ENCODE measurements at regions not wholly inside any gene's neighbourhood (a gene's known extent, or its start where the extent isn't known, plus 50 kb on each side); places are given as distances from the start of the nearest gene placed in this dataset.
"Not testable (repeated sequence)": the region's sequence is repeated elsewhere in the genome, so short reads cannot be mapped to it uniquely, and the experiment has no call there.

DNA sequence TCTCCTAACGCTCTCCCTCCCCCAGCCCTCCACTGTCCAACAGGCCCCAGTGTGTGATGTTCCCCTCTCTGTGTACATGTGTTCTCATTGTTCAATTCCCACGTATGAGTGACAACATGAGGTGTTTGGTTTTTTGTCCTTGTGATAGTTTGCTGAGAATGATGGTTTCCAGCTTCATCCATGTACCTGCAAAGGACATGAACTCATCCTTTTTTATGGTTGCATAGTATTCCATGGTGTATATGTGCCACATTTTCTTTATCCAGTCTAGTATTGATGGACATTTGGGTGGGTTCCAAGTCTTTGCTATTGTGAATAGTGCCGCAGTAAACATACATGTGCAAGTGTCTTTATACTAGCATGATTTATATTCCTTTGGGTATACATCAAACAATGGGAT lies 347.4 kb downstream of the MAGEE1 start:
- DNase-seq; intact Hi-C loops (cut with DNase I): not testable (repeated sequence)

DNA sequence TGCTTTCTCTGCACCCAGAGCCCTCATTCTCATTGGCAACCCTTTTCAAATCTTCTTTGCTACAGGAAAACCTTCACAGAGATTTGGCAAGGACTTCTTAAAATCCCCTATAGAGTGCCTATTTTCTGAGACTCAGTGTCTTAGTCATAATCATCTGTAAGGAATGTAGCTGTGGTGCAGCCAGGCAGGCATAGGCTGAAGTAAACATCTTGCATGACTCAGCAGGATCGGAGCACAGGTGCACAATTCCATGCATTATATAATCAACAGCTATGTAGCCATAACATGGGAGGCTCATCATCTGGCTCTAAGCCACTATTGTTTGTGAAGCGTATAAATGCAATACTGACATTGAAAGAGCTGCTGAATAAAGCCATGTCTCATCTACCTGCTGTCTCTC lies 368.8 kb downstream of the MAGEE1 start:
- intact Hi-C loops (cut with DNase I) = no loop called here
- DNase-seq = no peak

DNA sequence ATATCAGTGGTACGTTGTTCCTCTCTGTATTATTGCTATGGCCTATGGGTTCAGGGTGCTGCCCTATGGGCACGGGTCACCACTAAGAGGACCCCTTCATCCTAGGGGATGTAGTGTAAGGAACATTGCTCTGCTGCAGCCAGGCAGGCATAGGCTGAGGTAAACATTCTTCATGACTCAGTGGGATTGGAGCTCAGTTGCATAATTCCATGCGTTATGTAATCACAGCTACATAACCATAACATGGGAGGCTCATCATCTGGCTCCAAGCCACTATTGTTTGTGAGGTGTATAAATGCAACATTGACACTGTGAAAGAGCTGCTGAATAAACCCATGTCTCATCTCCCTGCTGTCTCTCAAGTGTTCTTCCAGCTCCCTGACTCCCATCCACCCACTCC lies 375.2 kb downstream of the MAGEE1 start:
- intact Hi-C loops (cut with DNase I) = no loop called here
- no peak for DNase-seq

DNA sequence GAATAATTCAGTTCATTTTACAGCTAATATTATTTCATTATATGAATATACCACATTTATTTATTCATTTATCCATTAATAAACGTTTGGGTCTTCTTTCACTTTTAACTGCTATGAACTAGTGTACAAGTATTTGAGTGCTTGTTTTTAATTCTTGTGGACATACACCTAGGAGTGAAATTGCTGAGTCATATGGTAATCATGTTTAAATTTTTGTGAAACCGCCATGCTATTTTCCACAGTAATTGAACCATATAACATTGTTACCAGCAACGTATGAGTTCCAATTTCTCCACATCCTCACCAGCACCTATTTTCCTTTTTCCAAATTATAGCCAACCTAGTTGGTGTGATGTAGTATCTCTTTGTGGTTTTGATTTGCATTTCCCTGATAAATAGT lies 388.2 kb downstream of the MAGEE1 start:
- DNase-seq = no peak
- intact Hi-C loops (cut with DNase I) = no loop called here

DNA sequence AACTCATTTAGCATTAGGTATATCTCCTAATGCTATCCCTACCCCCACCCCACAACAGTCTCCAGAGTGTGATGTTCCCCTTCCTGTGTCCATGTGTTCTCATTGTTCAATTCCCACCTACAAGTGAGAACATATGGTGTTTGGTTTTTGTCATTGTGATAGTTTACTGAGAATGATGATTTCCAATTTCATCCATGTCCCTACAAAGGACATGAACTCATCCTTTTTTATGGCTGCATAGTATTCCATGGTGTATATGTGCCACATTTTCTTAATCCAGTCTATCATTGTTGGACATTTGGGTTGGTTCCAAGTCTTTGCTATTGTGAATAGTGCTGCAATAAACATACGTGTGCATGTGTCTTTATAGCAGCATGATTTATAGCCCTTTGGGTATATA lies 389.8 kb downstream of the MAGEE1 start:
- DNase-seq; intact Hi-C loops (cut with DNase I): not testable (repeated sequence)

DNA sequence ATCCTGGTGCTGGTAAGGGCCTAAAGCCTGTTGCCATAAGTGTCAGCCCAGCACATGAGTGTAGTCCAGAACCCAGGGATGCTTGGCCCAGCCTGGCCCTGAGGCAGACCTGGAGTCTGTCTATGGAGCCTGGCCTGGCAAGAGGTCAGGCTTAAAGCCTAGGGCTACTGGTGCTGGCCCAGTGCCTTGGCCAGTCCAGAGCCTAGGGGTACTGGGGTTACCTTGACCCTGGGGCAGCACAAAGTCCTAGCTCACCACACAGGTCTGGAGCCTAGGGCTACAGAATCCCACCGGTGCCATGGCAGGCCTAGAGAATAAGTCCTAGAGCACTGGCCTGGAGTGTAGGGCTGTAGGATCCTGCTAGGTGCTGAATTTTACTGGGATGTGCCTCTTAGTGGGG lies 393.8 kb downstream of the MAGEE1 start:
- no peak for DNase-seq
- intact Hi-C loops (cut with DNase I) = no loop called here

DNA sequence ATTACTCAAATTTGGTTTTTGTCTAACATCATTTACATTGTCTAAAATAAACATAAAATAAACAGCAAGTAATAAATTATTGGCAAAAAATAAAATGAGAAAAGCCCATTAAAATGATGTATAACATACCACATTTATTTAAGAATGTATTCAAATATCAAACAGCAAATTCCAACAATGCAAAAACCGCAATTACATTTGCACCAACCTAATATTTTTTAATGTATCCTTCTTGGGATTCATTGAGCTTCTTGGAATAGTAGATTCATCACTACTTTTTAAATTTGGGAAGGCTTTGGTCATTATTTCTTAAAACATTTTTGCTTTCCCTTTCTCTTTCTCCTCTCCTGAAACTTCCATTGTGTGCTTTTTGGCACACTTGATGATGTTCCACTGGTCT lies 400.2 kb downstream of the MAGEE1 start:
- no peak for DNase-seq
- intact Hi-C loops (cut with DNase I) = no loop called here

DNA sequence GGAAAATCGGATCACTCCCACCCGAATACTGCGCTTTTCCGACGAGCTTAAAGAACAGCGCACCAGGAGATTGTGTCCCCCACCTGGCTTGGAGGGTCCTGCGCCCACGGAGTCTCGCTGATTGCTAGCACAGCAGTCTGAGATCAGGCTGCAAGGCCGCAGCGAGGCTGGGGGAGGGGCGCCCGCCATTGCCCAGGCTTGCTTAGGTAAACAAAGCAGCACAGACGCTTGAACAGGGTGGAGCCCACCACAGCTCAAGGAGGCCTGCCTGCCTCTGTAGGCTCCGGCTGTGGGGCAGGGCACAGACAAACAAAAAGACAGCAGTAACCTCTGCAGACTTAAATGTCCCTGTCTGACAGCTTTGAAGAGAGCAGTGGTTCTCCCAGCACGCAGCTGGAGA lies 413.4 kb downstream of the MAGEE1 start:
- intact Hi-C loops (cut with DNase I); DNase-seq: not testable (repeated sequence)

DNA sequence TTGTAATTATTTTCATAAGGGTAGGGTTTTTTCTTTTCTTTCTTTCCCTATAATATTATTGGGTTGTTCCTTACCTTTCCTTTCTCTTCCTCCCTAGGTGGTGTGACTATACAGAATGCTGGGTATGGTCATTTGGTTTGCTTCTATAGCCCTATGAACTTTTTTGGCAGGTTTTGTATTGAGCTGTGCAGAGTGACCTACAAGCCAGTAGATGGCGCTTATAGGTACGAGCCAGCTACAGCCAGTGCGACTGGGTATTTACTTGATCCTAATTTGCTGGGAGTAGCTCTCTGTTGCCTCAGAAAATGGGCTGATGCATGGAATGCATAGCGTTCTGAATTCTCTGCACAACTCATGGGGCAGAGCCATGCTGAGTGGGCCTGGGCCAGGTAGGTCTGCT lies 423.3 kb downstream of the MAGEE1 start:
- intact Hi-C loops (cut with DNase I) = no loop called here
- DNase-seq = peak in 1 of 42 donors; percentile 1

DNA sequence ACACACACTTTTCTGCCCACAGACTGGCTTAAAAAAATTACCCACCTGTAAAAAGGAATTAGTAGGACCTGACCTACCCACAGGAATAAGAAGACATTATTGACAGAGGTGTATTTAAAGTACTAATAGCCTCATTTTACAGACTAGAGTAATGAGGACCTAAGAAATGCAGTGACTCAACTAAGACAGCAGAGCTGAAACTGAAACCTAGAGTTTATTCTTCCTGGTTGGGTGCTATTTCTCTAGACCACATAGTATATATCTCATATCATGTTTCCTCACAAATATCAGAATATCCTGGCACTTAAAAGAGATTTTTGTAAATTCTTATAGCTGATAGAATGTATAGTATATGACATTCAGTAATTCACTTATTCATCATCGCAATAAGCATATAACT lies 435.0 kb downstream of the MAGEE1 start:
- DNase-seq = no peak
- intact Hi-C loops (cut with DNase I) = no loop called here

DNA sequence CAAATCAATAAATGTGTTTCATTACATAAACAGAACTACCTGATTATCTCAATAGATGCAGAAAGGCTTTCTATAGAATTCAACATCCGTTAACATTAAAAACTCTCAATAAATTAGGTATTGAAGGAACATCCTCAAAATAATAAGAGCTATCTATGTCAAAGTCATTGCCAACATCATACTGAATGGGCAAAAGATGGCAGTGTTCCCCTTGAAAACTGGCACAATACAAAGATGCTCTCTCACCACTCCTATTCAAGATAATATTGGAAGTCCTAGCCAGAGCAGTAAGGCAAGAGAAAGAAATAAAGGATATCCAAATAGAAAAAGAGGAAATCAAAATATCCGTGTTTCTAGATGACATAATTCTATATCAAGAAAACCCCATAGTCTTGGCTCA lies 466.4 kb downstream of the MAGEE1 start:
- intact Hi-C loops (cut with DNase I) = no loop called here
- DNase-seq = no peak

DNA sequence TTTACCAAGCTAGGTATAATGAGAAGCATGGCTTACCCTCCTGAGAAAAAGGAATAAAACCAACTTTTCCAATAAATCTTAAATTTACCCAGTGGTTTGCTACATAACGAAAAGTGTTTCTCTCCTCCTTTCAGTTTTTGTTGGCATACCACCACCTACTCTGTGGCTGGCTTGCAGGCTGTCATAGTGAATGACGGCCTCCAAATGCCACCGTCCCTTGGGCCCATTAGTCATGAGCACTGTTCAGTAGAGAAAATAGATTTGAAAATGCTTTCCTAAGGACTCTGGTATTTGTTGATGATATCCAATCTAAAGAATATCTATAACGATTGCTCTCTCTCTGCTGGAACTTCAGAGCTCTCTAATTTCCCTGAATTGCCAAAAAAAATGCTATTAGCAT lies 488.3 kb downstream of the MAGEE1 start:
- DNase-seq = no peak
- intact Hi-C loops (cut with DNase I) = no loop called here

DNA sequence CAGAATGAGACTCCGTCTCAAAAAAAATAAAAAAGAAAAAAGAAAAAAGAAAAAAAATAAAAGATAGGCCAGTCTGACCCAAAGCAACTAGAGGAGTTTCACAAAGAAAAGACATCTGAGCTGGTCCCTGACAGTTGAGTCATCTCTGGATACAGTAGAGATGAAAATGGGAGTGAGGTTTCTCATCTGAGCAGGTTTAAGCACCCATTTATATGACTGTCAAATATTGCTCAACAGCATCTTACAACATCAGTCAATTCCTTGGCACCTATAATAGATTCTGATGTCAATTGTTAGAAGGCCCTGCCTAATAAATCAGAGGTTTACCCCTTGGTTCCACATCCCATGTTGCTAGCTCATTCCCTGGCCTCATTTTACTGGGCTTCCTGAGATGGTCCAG lies 490.5 kb downstream of the MAGEE1 start:
- DNase-seq = no peak
- intact Hi-C loops (cut with DNase I) = no loop called here

DNA sequence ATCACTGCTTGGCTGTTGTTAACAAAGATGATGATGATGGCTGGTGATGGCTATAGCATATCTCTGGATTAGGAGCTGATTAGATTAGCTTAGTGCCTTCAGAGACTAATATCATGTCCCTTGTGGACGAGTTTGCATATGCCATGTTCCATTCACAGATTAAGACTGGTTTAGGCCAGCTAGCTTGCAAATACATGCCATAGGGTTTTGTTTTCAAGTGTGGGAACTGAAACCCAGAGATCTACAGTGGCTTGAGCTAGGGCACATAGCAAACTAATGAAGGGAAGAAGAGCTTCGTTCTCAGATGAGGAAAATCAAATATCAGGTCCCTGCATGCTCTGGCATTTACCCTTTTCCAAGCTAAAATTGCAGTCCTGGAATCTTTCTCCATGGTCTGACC lies 492.3 kb downstream of the MAGEE1 start:
- no peak for DNase-seq
- intact Hi-C loops (cut with DNase I) = no loop called here

DNA sequence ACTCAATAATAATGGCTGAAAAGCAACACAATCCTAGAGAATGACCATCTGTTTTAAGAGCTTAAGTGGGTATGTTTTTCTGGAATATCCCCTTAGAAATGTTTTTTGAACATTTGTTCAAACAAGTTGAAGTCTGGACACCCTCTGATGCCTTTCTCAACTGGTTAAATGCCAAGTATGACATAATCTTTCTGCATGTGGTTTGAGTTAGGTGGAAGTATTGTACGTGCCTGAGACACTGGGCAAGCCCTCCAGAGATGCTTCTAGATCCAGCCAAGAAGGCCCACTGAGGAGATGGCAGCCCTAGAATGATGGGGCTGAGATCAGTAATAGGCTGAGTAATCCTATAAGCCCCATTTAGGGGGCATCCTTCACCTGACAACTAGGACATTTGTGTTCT lies 493.1 kb downstream of the MAGEE1 start:
- no peak for DNase-seq
- intact Hi-C loops (cut with DNase I) = no loop called here

DNA sequence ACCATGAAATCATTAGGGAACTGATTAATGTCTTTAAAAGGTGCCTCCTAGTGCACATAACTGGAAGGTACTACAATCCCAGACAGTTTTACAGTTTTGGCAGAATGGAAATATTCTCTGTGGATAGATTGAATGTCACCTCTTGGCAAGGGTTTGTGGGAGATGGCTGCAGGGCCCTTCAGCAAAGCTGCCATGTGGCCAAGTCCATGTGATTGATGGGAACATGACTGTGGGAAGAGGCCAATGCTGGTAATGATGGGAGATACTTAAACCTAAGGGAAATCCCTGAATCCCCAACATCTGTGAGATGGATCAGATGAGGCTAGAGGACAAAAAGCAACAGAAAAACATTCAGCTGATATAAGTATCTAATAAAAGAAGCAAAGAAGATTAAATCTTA lies 493.7 kb downstream of the MAGEE1 start:
- DNase-seq = no peak
- intact Hi-C loops (cut with DNase I) = no loop called here

DNA sequence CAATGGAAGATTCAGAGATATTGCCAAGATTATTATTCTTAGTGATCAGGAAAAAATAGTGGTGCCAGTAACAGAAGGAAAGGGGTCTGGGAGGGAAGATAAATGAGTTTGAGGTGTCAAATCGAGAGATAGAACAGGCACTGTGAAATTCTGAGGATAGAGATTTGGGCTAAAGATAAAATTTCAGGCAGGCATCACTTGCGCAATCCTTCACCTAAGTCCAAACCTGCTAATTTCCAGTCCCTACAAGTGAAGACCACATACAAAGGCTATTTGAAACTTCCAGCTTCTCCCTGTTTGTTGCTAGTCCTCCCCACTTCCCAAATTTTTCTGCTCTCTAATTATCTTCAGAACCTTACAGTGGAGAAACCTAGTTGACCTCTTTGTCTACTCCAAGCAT lies 494.6 kb downstream of the MAGEE1 start:
- intact Hi-C loops (cut with DNase I) = no loop called here
- no peak for DNase-seq

DNA sequence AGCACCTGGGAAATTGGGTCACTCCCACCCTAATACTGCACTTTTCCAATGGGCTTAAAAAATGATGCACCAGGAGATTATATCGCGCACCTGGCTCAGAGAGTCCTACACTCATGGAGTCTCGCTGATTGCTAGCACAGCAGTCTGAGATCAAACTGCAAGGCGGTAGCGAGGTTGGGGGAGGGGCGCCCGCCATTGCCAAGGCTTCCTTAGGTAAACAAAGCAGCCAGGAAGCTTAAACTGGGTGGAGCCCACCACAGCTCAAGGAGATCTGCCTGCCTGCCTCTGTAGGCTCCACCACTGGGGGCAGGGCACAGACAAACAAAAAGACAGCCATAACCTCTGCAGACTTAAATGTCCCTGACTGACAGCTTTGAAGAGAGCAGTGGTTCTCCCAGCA lies 497.1 kb downstream of the MAGEE1 start:
- intact Hi-C loops (cut with DNase I) = not testable (repeated sequence)

DNA sequence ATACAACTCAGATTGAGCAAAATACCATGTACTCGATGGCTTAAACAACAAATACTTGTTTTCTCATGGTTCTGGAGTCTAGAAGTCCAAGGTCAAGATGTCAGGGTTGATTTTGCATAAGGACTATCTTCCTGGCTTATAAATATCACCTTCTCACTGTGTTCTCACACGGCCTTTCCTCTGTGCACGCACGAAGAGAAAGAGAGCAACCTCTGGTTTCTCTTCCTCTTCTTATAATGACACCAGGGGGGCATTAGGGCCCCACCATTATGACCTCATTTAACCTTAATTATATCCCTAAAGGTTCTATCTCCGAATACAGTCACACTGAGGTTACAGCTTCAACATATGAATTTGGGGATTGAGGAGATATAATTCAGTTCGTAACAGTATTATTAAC lies 504.0 kb downstream of the MAGEE1 start:
- no peak for DNase-seq
- intact Hi-C loops (cut with DNase I) = no loop called here

More for the DNA sequence above, 497.1 kb downstream of the MAGEE1 start:
- not testable (repeated sequence) for DNase-seq

DNA sequence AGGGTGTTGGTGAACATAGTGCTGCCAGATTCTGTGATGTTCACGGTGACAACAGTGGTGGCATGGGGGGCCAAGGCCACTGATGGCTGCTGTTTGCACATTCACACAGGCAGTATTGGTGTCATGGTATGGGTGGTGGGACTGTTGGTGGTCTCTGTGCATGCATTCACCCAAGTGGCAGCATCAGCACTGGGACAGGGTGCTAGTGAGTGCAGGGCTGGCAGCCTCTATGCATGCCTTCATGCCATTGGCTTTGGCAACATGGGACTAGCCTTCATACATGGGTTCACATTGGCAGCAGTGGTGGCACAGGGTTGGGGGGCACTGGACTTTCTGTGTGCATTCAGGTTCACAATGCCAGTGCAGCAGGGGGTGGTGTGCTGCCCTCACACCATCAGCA lies 489.7 kb upstream of the FGF16 start:
- DNase-seq = no peak
- intact Hi-C loops (cut with DNase I) = no loop called here

DNA sequence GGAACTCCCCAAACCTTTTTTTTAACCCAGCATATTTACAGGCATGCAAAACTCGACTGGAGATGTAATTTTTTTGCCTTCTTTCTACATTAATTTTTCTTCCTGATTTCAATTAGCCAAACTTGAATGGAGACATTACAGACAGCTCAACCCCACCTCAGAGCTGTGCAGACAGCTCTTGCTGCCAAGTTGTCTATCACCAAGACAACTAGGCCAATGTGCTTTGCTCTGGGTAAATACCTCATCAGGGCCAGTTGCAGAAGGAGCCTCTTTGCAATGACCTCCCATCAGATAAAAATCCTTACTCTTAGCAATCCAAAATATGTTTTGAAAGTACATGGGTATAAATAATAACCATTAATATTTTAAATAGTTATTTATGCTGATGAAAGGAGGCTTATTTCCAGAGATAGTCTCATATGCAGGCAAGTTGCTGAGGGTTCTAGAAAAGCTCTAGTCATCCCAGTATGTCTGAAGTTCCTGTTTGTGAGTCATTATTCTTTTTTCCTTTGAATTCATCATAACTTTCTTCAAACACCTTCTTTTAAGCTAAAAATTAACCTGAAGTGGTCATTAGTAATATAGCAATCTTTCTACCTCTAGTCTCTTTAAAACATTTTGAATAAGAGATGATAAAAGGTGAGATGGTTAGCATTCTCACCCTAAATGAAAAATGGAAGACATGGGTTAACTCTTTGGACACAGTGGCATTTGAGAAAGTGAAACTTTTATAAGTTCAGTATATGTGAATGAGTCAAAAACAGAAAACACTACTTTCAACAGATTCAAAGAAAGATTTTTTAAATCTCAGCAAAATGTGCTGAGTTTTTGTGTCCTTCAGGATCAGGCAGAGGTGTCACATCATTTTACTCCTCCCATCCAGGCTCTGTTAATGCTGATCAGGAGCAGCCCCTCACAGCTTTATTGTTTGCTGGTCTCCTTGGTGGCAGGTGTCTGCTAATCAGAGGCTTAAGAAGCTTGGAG lies 475.5 kb upstream of the FGF16 start:
- intact Hi-C loops (cut with DNase I) = no loop called here
- DNase-seq = no peak
